GM12801 (cell line): ENCODE measurements at regions not wholly inside any gene's neighbourhood (a gene's known extent, or its start where the extent isn't known, plus 50 kb on each side); places are given as distances from the start of the nearest gene placed in this dataset.

Experiments used
- CTCF ChIP-seq: IDR thresholded peaks from one replicate; pipeline ENCODE4 v1.5.1; 2011; ENCODE audit warnings: control low read depth; ENCODE audit not compliant: insufficient read length; ENCODE audit errors: extremely low read depth

DNA sequence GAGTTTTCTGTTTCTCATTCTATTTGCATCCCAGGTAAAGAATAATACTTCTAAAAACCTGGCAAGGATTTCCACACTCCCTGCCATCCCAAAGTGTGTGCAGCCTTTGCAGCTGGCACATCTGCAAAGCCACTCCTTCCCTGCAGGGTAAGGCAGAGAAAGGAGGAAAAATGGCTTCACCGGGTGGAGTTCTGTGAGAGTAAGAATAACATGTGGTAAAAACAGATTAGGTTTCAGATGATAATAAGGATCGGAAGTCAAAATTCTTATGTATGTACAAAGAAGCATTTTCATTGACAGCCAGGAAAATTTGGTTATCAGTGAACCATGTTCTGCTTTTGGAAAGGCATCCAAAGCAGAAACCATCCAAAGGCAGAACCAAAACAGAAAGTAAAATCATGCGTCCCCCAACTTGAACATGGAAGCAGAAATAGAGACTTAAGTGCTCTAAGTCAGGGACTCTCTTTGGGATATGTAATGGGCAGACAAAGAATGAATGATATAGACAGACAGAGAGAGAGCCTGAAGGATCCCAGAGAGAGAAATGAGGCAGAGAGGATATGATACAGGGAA is 192.6 kb upstream of the CCDC196 start:
- no peak for TF ChIP-seq CTCF

GRCh38 chr14:66295386-66295785 is 190.8 kb upstream of the CCDC196 start:
- no peak for TF ChIP-seq CTCF

- no peak for TF ChIP-seq CTCF
These were observed 185.3 kb upstream of the CCDC196 start for GRCh38 chr14:66300886-66301285.

GRCh38 chr14:66306101-66306500 is 180.1 kb upstream of the CCDC196 start:
- TF ChIP-seq CTCF, result no peak

GRCh38 chr14:66311058-66311457 is 175.1 kb upstream of the CCDC196 start:
- TF ChIP-seq CTCF, result no peak

DNA sequence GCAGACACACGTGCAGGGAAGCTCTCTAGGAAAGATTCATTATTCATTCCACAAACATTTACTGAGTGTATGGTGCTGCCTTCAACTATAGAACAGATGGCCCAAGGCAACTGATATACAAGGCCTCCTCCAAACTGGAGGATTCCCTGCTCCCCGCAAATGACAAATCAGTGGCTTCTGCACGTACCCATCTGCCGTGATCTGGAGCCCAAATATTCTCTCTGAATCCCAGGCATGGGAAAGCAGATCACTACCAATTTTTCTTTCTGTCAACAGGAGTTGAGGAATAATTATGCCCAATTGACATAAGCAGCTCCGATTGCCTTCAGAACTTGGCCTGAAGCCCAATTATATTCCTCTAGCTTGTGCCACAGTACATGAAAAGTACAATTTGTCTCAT is 174.2 kb upstream of the CCDC196 start:
- TF ChIP-seq CTCF, result no peak

GRCh38 chr14:66312451-66312850 is 173.7 kb upstream of the CCDC196 start:
- TF ChIP-seq CTCF, result no peak

GRCh38 chr14:66315098-66315497 is 171.1 kb upstream of the CCDC196 start:
- TF ChIP-seq CTCF, result no peak
